PC-9 (cell line): ENCODE measurements at regions not wholly inside any gene's neighbourhood (a gene's known extent, or its start where the extent isn't known, plus 50 kb on each side); places are given as distances from the start of the nearest gene placed in this dataset.

Experiments used
- BruUV-seq: library from RNA; stranded (reverse); fragments of 400-500 nt; replicated peaks from 2 replicates; lab custom pipeline; 2021; lab: Mats Ljungman, UMichigan
- CTCF ChIA-PET: fragments of 300-600 bp; sonication (Branson Sonifier 250); formaldehyde crosslinking; loops from one replicate; lab custom pipeline; 2022; ENCODE audit warnings: antibody characterized with exemption; lab: Charles Lee
- POLR2A ChIA-PET: fragments of 300-600 bp; sonication (Branson Sonifier 250); formaldehyde crosslinking; loops from one replicate; lab custom pipeline; 2022; ENCODE audit warnings: antibody characterized with exemption; ENCODE audit not compliant: unreplicated experiment; lab: Charles Lee
- DNase-seq, 2 experiments: peaks; one replicate each; pipeline versions ENCODE4 v3.0.0 to v3.0.0-alpha.2; 2015 to 2022; ENCODE audit warnings: mixed read lengths in 1 of 2
- H2AFZ ChIP-seq: fragments of 200-600 bp; sonication (generic); 2 replicates; pipeline ENCODE4 v1.8.1; 2017; ENCODE audit warnings: antibody characterized with exemption
- H3F3A ChIP-seq: fragments of 200-600 bp; sonication (generic); 2 replicates; pipeline ENCODE4 v1.8.1; 2017; ENCODE audit warnings: antibody characterized with exemption, mild to moderate bottlenecking, low read depth; ENCODE audit not compliant: insufficient read depth
- H3K27ac ChIP-seq: fragments of 200-600 bp; sonication (generic); 2 replicates; pipeline ENCODE4 v1.6.1; 2016; ENCODE audit warnings: mixed run types
- H3K27me3 ChIP-seq: fragments of 200-600 bp; sonication (generic); 2 replicates; pipeline ENCODE4 v1.6.1; 2016; ENCODE audit warnings: low read depth, mixed run types; ENCODE audit not compliant: insufficient read depth
- H3K36me3 ChIP-seq: fragments of 200-600 bp; sonication (generic); 2 replicates; pipeline ENCODE4 v1.6.1; 2016; ENCODE audit warnings: low read depth, mixed run types
- H3K4me1 ChIP-seq: fragments of 200-600 bp; sonication (generic); replicated peaks from 2 replicates; pipeline ENCODE4 v1.6.1; 2016; ENCODE audit warnings: mixed run types; ENCODE audit not compliant: insufficient read depth
- H3K4me2 ChIP-seq: fragments of 200-600 bp; sonication (generic); 2 replicates; pipeline ENCODE4 v1.6.1; 2017; ENCODE audit warnings: mixed run types
- H3K4me3 ChIP-seq: fragments of 200-600 bp; sonication (generic); 2 replicates; pipeline ENCODE4 v1.6.1; 2016; ENCODE audit warnings: mixed run types
- H3K79me2 ChIP-seq: fragments of 200-600 bp; sonication (generic); 2 replicates; pipeline ENCODE4 v1.6.1; 2017; ENCODE audit warnings: low read depth, mixed run types
- H3K9me2 ChIP-seq: fragments of 200-600 bp; sonication (generic); 2 replicates; pipeline ENCODE4 v1.8.1; 2017; ENCODE audit warnings: mild to moderate bottlenecking; ENCODE audit not compliant: insufficient read depth
- H3K9me3 ChIP-seq: fragments of 200-600 bp; sonication (generic); 2 replicates; pipeline ENCODE4 v1.8.1; 2016; ENCODE audit warnings: low read depth; ENCODE audit not compliant: insufficient read depth
- H4K20me1 ChIP-seq: fragments of 200-600 bp; sonication (generic); 2 replicates; pipeline ENCODE4 v1.8.1; 2017; ENCODE audit not compliant: insufficient read depth
- CTCF ChIP-seq: fragments of 200-600 bp; sonication (generic); conservative IDR thresholded peaks from 2 replicates; pipeline ENCODE4 v1.6.1; 2017; ENCODE audit warnings: mixed run types, antibody characterized with exemption, mild to moderate bottlenecking, moderate library complexity
- EZH2 ChIP-seq: fragments of 200-600 bp; sonication (generic); IDR thresholded peaks from 2 replicates; pipeline ENCODE4 v1.8.0; 2017; ENCODE audit warnings: antibody characterized with exemption, low read depth
- intact Hi-C: fragments of 100-400 bp; cut with micrococcal nuclease; formaldehyde crosslinking; loops from one replicate; pipeline ENCODE4 v1.10.0; 2022; ENCODE audit not compliant: unreplicated experiment

- Histone ChIP-seq H3K4me3 (no peak overlapping the region), H3K4me2 (no peak overlapping the region), H3K36me3 (no peaks in the 10 kb centered on the region), H3K9me3 (no peaks in the 10 kb centered on the region), H2AFZ (no peak overlapping the region), H3K9me2 (no peaks in the 10 kb centered on the region), H3K27me3 (no peaks in the 10 kb centered on the region), H4K20me1 (no peaks in the 10 kb centered on the region), H3K27ac (no peak overlapping the region), H3K79me2 (no peaks in the 10 kb centered on the region), H3F3A (no peaks in the 10 kb centered on the region), H3K4me1 (no peaks in the 10 kb centered on the region)
- ChIA-PET CTCF (no interaction called here), POLR2A (interaction anchor here (0.7 kb wide), 1 partner anchor 958 kb away, joined by 4 read pairs; no protein-coding TSS in a partner anchor)
- no peak for TF ChIP-seq EZH2
- no peak for TF ChIP-seq CTCF
- no TSS peak for BruUV-seq
- intact Hi-C loops, result no loop called here
- no peak for DNase-seq
Measured at GRCh38 chr7:116087984-116088383, 57.4 kb upstream of the TFEC start.

GRCh38 chr7:116089293-116089692 lies 58.7 kb upstream of the TFEC start:
- no peaks in the 10 kb centered on the region for H3K4me1 ChIP-seq
- DNase-seq, result no peak
- CTCF ChIA-PET, result no interaction called here
- H4K20me1 ChIP-seq, result no peaks in the 10 kb centered on the region
- intact Hi-C loops, result no loop called here
- H3K9me2 ChIP-seq, result no peaks in the 10 kb centered on the region
- no peaks in the 10 kb centered on the region for H3K36me3 ChIP-seq
- H3K4me2 ChIP-seq, result no peak overlapping the region
- no peaks in the 10 kb centered on the region for H3F3A ChIP-seq
- no peak overlapping the region for H3K4me3 ChIP-seq
- no peak overlapping the region; the same call in 1 of the 2 replicates for H2AFZ ChIP-seq
- no peak overlapping the region for H3K27ac ChIP-seq
- H3K79me2 ChIP-seq, result no peaks in the 10 kb centered on the region
- no TSS peak for BruUV-seq
- H3K27me3 ChIP-seq, result no peaks in the 10 kb centered on the region
- POLR2A ChIA-PET, result no interaction called here
- H3K9me3 ChIP-seq, result no peaks in the 10 kb centered on the region
- TF ChIP-seq EZH2, result no peak
- TF ChIP-seq CTCF, result no peak

GRCh38 chr7:116093516-116094301 lies 63.1 kb upstream of the TFEC start:
- CTCF ChIA-PET, result no interaction called here
- peaks cover 5% of the 10 kb centered on the region; the same call in 1 of the 2 replicates for H3K4me1 ChIP-seq
- POLR2A ChIA-PET, result no interaction called here
- no peaks in the 10 kb centered on the region for H4K20me1 ChIP-seq
- DNase-seq, result no peak
- H3K27me3 ChIP-seq, result no peaks in the 10 kb centered on the region
- TF ChIP-seq EZH2 (no peak), CTCF (no peak)
- BruUV-seq, result no TSS peak
- no peaks in the 10 kb centered on the region for H3F3A ChIP-seq
- H3K79me2 ChIP-seq, result no peaks in the 10 kb centered on the region
- no peak overlapping the region for H3K27ac ChIP-seq
- no peak overlapping the region for H2AFZ ChIP-seq
- no peaks in the 10 kb centered on the region for H3K9me2 ChIP-seq
- intact Hi-C loops, result no loop called here
- no peaks in the 10 kb centered on the region for H3K36me3 ChIP-seq
- no peak overlapping the region for H3K4me3 ChIP-seq
- H3K9me3 ChIP-seq, result peaks cover 23% of the 10 kb centered on the region; the same call in 1 of the 2 replicates
- no peak overlapping the region for H3K4me2 ChIP-seq
